Activated gamma-delta T cell (primary cell): ENCODE measurements at regions not wholly inside any gene's neighbourhood (a gene's known extent, or its start where the extent isn't known, plus 50 kb on each side); places are given as distances from the start of the nearest gene placed in this dataset.
"Not testable (repeated sequence)": the region's sequence is repeated elsewhere in the genome, so short reads cannot be mapped to it uniquely, and the experiment has no call there.

Source experiments
- DNase-seq: peaks from one replicate; lab custom pipeline; 2025; lab: John Stamatoyannopoulos, UW

- DNase-seq, result no peak
Observed at GRCh38 chr6:139990856-139991465, 616.5 kb upstream of the CITED2 start.

- no peak for DNase-seq
Observed at GRCh38 chr6:139990026-139990686, 615.7 kb upstream of the CITED2 start.

DNA sequence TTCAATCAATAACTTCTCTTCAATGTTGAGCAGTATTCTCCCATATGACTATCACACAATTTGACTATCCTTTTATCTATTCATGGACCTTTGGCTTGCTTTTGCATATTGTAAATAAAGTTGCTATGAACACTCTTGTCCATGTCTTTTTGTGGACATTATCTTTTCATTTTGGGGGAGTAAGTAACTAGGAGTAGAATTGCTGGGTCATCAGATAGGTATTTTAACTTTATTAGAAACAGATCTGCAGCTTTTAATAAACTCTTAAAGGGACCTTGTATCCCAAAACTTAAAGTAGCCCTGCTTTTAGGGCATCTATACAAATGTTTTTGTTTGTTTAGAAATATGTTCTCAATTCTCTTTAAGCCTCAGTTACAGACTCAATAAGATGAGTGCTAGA, 614.2 kb upstream of the CITED2 start:
- DNase-seq, result no peak

DNA sequence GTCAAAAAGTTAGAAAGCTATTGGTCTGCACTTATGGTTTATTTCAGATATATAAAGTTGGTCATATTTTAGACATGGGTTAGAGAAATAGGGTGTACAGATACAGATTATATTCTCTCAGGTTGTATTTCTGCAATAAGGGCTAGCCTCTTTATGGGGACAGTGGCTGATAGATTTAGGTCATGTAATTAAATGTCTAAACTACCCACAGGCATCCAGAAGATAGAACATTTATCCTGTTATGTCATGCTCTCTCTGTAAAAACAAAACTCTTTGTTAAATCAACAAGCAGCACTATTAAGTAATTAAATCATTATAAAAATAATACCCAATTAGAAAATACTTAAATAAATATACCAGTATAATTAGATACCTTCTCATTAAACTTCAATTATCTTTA, 612.6 kb upstream of the CITED2 start:
- DNase-seq, result no peak

DNA sequence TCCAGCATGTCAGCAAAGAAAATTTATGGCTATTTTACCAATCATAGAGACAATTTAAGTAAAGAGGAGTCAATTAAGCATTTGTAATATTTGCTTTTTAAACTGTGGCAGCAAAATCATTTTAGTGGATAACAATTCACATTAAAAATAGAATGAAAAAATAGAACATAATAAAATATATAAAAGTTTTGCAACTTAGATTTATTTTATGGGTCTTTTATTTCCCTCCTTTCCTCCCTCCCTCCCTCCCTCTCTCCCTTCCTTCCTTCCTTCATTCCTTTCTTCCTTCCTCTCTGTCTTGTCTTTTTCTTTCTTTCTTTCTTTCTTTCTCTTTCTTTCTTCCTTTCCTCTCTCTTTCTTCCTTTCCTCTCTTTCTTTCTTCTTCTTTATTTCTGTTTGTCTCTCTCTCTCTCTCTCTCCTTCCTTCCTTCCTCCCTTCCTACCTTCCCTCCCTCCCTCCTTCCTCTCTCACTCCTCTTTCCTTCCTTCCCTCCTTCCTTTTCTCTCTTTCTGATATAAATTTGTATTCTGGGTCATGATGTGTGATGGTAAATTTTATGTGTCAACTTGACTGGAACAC, 610.9 kb upstream of the CITED2 start:
- no peak for DNase-seq

- no peak for DNase-seq
Observed at GRCh38 chr6:139984317-139984716, 609.9 kb upstream of the CITED2 start.

GRCh38 chr6:139983555-139984276, 609.3 kb upstream of the CITED2 start:
- no peak for DNase-seq

GRCh38 chr6:139982652-139983295, 608.3 kb upstream of the CITED2 start:
- DNase-seq, result no peak

- DNase-seq, result no peak
Observed at GRCh38 chr6:139982195-139982594, 607.7 kb upstream of the CITED2 start.

DNA sequence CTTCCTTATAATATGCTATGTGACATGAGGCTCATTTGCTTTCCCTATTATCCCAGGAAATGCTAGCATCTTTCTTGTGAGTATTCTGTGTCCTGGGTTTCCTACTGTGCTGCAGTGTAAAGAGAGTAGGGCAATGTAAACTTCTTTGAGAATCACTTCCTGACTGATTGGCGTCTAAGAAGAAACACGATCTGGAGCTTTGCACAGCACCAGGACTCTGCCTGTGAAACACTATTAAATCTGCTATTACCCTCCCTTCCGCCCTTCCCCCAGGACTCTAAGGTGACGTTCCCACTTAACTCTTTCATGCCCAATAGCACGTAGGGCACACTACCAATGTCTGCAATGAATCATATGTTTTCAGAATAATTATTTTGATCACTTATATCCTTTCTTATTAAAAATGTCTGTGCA, 607.3 kb upstream of the CITED2 start:
- DNase-seq, result no peak

GRCh38 chr6:139981066-139981624, 606.7 kb upstream of the CITED2 start:
- DNase-seq, result no peak

- not testable (repeated sequence) for DNase-seq
Observed at GRCh38 chr6:139980631-139981030, 606.2 kb upstream of the CITED2 start.

GRCh38 chr6:139979021-139979725, 604.7 kb upstream of the CITED2 start:
- DNase-seq, result no peak

- DNase-seq, result no peak
Observed at GRCh38 chr6:139977887-139978332, 603.5 kb upstream of the CITED2 start.

- DNase-seq, result no peak
Observed at GRCh38 chr6:139973669-139974344, 599.4 kb upstream of the CITED2 start.

- no peak for DNase-seq
Observed at GRCh38 chr6:139972116-139972515, 597.7 kb upstream of the CITED2 start.

- no peak for DNase-seq
Observed at GRCh38 chr6:139970591-139970991, 596.1 kb upstream of the CITED2 start.

DNA sequence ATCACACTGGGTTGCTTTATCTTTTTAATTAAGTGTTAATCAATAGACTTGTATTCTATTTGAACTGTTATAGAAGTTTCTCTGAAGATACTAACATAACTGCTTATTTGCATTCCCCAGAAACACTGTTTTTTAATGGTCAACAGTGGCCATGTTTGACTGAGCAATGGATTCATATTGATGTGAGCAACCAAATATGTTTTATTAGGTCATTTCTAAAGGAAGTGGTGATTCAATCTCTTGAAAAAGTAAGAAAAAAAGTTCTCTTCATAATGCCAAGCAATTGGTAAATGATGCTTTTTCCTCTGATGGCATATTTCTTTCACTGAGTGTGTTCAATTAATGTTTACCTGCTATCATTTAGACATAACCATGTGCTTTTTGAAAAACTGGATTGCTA, 593.0 kb upstream of the CITED2 start:
- DNase-seq, result no peak

DNA sequence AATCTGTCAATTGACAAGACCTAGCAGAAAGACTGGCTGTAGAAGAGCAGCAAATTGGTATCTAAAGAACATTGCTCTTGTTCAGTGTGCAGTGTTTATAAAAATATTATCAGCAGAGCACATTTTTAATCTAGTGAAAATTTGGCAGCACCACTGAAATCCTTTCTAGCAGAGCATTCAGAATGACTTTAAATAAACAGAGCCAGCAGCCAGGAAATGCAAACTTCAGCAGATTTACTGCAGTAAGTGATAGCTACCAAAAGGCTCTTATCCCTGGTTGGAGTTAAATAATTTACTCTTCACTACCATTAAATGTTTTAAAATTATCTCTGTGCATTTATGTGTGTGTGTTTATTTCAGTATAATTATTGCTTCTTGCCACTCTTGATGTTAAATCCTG, 590.9 kb upstream of the CITED2 start:
- no peak for DNase-seq

DNA sequence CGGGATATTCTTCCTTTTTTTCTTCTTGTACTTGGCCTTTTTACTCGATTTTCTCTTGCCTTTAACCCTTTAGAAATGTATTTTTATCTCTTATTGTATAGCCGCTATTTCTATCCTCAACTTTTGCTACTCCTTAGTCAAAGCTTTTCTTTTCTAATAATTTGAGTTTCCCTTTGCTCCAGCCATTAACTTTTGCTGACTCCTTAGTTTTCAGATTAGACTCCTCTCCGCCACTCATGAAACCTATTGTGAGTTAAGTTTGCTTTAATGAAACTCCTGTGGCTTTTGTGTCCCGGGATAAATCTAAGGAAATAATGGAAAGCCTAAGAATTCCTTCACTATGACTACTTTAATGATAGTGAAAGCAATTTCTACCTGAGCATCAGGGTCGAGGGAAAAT, 590.3 kb upstream of the CITED2 start:
- DNase-seq, result no peak
